MM.1S (cell line): ENCODE measurements at regions not wholly inside any gene's neighbourhood (a gene's known extent, or its start where the extent isn't known, plus 50 kb on each side); places are given as distances from the start of the nearest gene placed in this dataset.
"Not testable (repeated sequence)": the region's sequence is repeated elsewhere in the genome, so short reads cannot be mapped to it uniquely, and the experiment has no call there.

Source experiments
- DNase-seq: peaks from one replicate; pipeline ENCODE4 v3.0.0-alpha.2; 2015
- H2AFZ ChIP-seq: fragments of 300-600 bp; sonication (generic); 2 replicates; pipeline ENCODE4 v1.6.0; 2016; ENCODE audit warnings: antibody characterized with exemption, low read length
- H3F3A ChIP-seq: fragments of 300-600 bp; sonication (generic); 2 replicates; pipeline ENCODE4 v1.6.1; 2016; ENCODE audit warnings: mild to moderate bottlenecking, antibody characterized with exemption, low read length, moderate library complexity, mixed read lengths; ENCODE audit not compliant: insufficient read depth
- H3K27ac ChIP-seq: fragments of 300-600 bp; sonication (generic); 2 replicates; pipeline ENCODE4 v1.5.1; 2016; ENCODE audit warnings: mild to moderate bottlenecking, low read length
- H3K27me3 ChIP-seq: fragments of 300-600 bp; sonication (generic); replicated peaks from 2 replicates; pipeline ENCODE4 v1.6.0; 2016; ENCODE audit warnings: low read length; ENCODE audit not compliant: insufficient read depth
- H3K36me3 ChIP-seq: fragments of 300-600 bp; sonication (generic); replicated peaks from 2 replicates; pipeline ENCODE4 v1.6.1; 2016; ENCODE audit warnings: mild to moderate bottlenecking, low read length, mixed read lengths; ENCODE audit not compliant: insufficient read depth
- H3K4me1 ChIP-seq: fragments of 300-600 bp; sonication (generic); 2 replicates; pipeline ENCODE4 v1.6.1; 2016; ENCODE audit warnings: low read length, mixed read lengths
- H3K4me2 ChIP-seq: fragments of 300-600 bp; sonication (generic); 2 replicates; pipeline ENCODE4 v1.6.0; 2016; ENCODE audit warnings: low read depth, low read length
- H3K4me3 ChIP-seq: fragments of 300-600 bp; sonication (generic); 2 replicates; pipeline ENCODE4 v1.5.1; 2016; ENCODE audit warnings: low read length, mixed read lengths
- H3K79me2 ChIP-seq: fragments of 300-600 bp; sonication (generic); 2 replicates; pipeline ENCODE4 v1.6.1; 2016; ENCODE audit warnings: mixed run types, low read length, mixed read lengths
- H3K9ac ChIP-seq: fragments of 300-600 bp; sonication (generic); 2 replicates; pipeline ENCODE4 v1.6.1; 2016; ENCODE audit warnings: low read length, mixed read lengths
- H3K9me2 ChIP-seq: fragments of 300-600 bp; sonication (generic); replicated peaks from 2 replicates; pipeline ENCODE4 v1.6.1; 2016; ENCODE audit warnings: mild to moderate bottlenecking, low read length, mixed read lengths; ENCODE audit not compliant: insufficient read depth
- H3K9me3 ChIP-seq: fragments of 300-600 bp; sonication (generic); replicated peaks from 2 replicates; pipeline ENCODE4 v1.6.1; 2016; ENCODE audit warnings: mild to moderate bottlenecking, low read length, mixed read lengths; ENCODE audit not compliant: insufficient read depth
- H4K20me1 ChIP-seq: fragments of 300-600 bp; sonication (generic); 2 replicates; pipeline ENCODE4 v1.6.1; 2016; ENCODE audit warnings: mild to moderate bottlenecking, low read length, moderate library complexity, mixed read lengths; ENCODE audit not compliant: insufficient read depth
- EZH2 ChIP-seq: fragments of 300-600 bp; sonication (generic); optimal IDR thresholded peaks from 2 replicates; pipeline ENCODE3; 2017; ENCODE audit warnings: low read depth, mild to moderate bottlenecking, antibody characterized with exemption, low read length, mixed read lengths
- EZH2phosphoT487 ChIP-seq: fragments of 300-600 bp; sonication (generic); IDR thresholded peaks from 2 replicates; pipeline ENCODE4 v1.6.1; 2018; ENCODE audit warnings: antibody characterized with exemption, low read length
- TF ChIP-seq, protein P1 (sequence below): fragments of 300-600 bp; sonication (generic); IDR thresholded peaks from 2 replicates; pipeline ENCODE4 v1.5.1; 2016; ENCODE audit warnings: antibody characterized with exemption, low read length, mixed read lengths

DNA sequence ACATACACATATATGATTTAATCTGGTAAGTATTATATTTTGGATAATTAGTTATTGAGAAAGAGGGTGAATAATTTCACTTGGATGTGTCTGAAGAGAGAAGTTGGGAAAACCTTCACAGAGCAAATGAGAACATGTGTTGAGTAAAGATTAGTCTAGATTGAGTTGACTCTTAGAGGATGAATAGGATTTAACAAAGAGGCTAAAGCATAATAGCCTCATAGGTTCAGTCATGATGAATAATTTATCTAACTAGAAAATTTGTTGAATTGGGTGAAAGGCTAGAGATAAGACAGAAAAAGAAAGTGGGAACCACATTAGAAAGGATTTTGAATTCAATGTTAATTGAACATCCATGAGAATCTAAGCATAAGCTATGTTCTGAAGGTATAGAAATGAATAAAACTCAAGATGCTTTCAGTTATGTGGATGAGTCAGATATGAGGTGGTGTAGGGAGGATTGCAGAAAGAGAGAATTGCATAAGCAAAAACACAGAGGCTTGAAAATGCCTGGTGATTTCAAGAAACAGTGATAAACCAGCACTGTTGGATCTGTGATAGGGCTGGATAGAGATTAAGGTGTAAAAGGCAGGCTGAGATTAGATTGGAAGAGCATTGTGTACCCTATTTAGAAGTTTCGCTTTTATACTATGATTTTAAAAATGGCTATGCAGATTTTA is 207.6 kb upstream of the NR3C2 start:
- Histone ChIP-seq H3K4me2 (no peak overlapping the region), H3K9me2 (no peaks in the 10 kb centered on the region), H4K20me1 (no peaks in the 10 kb centered on the region), H3K4me3 (no peak overlapping the region), H3K9me3 (no peaks in the 10 kb centered on the region), H3K27ac (no peak overlapping the region), H3K4me1 (no peaks in the 10 kb centered on the region), H3K36me3 (no peaks in the 10 kb centered on the region), H3K27me3 (no peaks in the 10 kb centered on the region), H2AFZ (no peak overlapping the region), H3K79me2 (no peaks in the 10 kb centered on the region), H3F3A (no peaks in the 10 kb centered on the region), H3K9ac (no peak overlapping the region)
- DNase-seq: no peak
- TF ChIP-seq EZH2phosphoT487 (no peak), EZH2 (no peak)
- TF ChIP-seq, protein P1, sequence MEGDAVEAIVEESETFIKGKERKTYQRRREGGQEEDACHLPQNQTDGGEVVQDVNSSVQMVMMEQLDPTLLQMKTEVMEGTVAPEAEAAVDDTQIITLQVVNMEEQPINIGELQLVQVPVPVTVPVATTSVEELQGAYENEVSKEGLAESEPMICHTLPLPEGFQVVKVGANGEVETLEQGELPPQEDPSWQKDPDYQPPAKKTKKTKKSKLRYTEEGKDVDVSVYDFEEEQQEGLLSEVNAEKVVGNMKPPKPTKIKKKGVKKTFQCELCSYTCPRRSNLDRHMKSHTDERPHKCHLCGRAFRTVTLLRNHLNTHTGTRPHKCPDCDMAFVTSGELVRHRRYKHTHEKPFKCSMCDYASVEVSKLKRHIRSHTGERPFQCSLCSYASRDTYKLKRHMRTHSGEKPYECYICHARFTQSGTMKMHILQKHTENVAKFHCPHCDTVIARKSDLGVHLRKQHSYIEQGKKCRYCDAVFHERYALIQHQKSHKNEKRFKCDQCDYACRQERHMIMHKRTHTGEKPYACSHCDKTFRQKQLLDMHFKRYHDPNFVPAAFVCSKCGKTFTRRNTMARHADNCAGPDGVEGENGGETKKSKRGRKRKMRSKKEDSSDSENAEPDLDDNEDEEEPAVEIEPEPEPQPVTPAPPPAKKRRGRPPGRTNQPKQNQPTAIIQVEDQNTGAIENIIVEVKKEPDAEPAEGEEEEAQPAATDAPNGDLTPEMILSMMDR: no peak

DNA sequence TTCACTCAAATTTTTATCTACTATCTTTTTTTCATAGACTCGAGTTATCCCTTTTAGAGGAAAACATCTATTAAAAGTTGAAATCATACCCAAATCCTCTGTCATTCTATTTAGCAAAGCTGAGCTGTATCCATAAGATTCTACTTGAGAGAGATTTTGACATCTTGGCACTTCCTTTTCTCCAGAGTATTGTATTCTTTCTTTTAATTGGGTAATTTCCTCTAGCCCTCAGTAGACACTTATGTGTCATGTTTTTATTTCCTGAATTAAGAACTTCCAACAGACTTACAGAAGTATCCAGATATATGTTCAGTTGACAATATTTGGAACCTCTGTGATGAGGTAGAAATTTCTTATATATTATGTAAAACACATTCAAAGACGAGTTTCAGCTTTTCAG is 201.6 kb upstream of the NR3C2 start:
- no peak overlapping the region for H3K4me3 ChIP-seq
- H3K4me1 ChIP-seq: no peaks in the 10 kb centered on the region
- no peak overlapping the region for H2AFZ ChIP-seq
- TF ChIP-seq, protein P1: no peak
- TF ChIP-seq EZH2phosphoT487: no peak
- no peak for TF ChIP-seq EZH2
- no peaks in the 10 kb centered on the region for H3F3A ChIP-seq
- no peaks in the 10 kb centered on the region for H3K9me2 ChIP-seq
- H3K9me3 ChIP-seq: no peaks in the 10 kb centered on the region
- no peaks in the 10 kb centered on the region for H3K79me2 ChIP-seq
- no peaks in the 10 kb centered on the region for H4K20me1 ChIP-seq
- no peaks in the 10 kb centered on the region for H3K27me3 ChIP-seq
- H3K27ac ChIP-seq: no peak overlapping the region
- H3K36me3 ChIP-seq: no peaks in the 10 kb centered on the region
- no peak for DNase-seq
- H3K4me2 ChIP-seq: no peak overlapping the region
- H3K9ac ChIP-seq: no peak overlapping the region

DNA sequence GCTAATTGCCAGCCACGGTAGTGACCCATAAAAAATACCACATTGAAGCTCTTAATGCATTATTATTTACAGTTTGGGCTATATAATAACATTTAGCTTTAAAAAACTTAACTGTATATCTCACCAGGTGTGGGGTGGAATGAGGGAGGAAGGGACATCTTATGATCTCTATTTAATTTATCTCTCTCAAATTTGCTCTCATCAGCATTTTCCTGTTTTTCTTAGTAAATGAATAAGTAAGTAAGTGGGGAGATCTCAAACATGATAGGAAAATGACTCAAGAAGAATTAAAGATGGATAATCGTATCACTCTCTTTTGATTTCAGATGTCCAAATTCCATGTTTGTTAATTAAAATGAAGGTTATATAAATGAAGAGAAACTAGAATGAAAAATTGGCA is 200.7 kb upstream of the NR3C2 start:
- TF ChIP-seq EZH2: no peak
- no peak for TF ChIP-seq EZH2phosphoT487
- Histone ChIP-seq H2AFZ (no peak overlapping the region), H3K9me2 (no peaks in the 10 kb centered on the region)

DNA sequence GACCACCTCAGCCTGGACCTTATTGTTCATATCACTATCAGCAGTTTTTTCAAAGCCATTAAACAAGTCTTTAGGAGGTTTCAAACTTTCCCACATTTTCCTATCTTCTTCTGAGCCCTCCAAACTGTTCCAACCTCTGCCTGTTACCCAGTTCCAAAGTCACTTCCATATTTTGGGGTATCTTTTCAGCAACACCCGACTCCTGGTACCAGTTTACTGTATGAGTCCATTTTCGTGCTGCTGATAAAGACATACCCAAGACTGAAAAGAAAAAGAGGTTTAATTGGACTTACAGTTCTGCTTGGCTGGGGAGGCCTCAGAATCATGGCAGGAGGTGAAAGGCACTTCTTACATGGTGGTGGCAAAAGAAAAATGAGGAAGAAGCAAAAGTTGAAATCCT is 195.9 kb upstream of the NR3C2 start:
- not testable (repeated sequence) for H3K9me2 ChIP-seq, H3K4me3 ChIP-seq, H3K79me2 ChIP-seq, H3K36me3 ChIP-seq, H3K4me1 ChIP-seq, H4K20me1 ChIP-seq, DNase-seq, H3K9ac ChIP-seq, H2AFZ ChIP-seq, H3K27me3 ChIP-seq, H3K9me3 ChIP-seq, H3F3A ChIP-seq, H3K4me2 ChIP-seq, H3K27ac ChIP-seq

More for the DNA sequence above, 200.7 kb upstream of the NR3C2 start:
- Histone ChIP-seq H3K4me2 (no peak overlapping the region), H3K27me3 (no peaks in the 10 kb centered on the region), H3K4me1 (no peaks in the 10 kb centered on the region), H3K36me3 (no peaks in the 10 kb centered on the region), H3K27ac (no peak overlapping the region), H3K4me3 (no peak overlapping the region), H4K20me1 (no peaks in the 10 kb centered on the region), H3K9ac (no peak overlapping the region), H3F3A (no peaks in the 10 kb centered on the region), H3K79me2 (no peaks in the 10 kb centered on the region), H3K9me3 (no peaks in the 10 kb centered on the region)
- DNase-seq: no peak

DNA sequence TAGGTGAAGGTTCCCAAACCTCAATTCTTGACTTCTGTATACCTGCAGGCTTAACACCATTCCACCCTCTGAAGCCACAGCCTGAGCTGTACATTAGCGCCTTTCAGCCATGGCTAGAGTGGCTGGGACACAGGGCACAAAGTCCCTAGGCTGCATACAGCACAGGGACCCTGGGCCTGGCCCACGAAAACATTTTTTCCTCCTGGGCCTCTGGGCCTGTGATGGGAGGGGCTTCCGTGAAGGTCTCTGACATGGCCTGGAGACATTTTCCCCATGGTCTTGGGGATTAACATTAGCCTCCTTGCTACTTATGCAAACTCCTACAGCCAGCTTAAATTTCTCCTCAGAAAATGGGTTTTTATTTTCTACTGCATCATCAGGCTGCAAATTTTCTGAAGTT is 195.2 kb upstream of the NR3C2 start:
- not testable (repeated sequence) for H3K9me3 ChIP-seq, H3K27me3 ChIP-seq, H3K27ac ChIP-seq, H3K9ac ChIP-seq, H4K20me1 ChIP-seq, H3K4me1 ChIP-seq, H2AFZ ChIP-seq, H3K36me3 ChIP-seq, H3K79me2 ChIP-seq, H3F3A ChIP-seq, H3K4me3 ChIP-seq, DNase-seq, H3K4me2 ChIP-seq, H3K9me2 ChIP-seq
